Hematopoietic multipotent progenitor cell (in vitro differentiated cells): ENCODE measurements at regions not wholly inside any gene's neighbourhood (a gene's known extent, or its start where the extent isn't known, plus 50 kb on each side); places are given as distances from the start of the nearest gene placed in this dataset.

Experiments used
- DNase-seq, 3 donors: peaks; one replicate each; pipeline ENCODE4 v3.0.0-alpha.2; 2011 to 2015; ENCODE audit warnings: low read depth in 2 of 3, low spot score in 2 of 3

GRCh38 chr4:98210281-98210680 lies 50.9 kb upstream of the RAP1GDS1 start:
- DNase-seq: no peak

GRCh38 chr4:98209111-98209510 lies 52.1 kb upstream of the RAP1GDS1 start:
- no peak for DNase-seq

- DNase-seq: no peak
These were observed 57.0 kb upstream of the RAP1GDS1 start for GRCh38 chr4:98204236-98204553.

GRCh38 chr4:98203332-98204235 lies 57.6 kb upstream of the RAP1GDS1 start:
- peak in 2 of 3 donors; percentile 13 to 54 for DNase-seq

- DNase-seq: no peak
These were observed 58.3 kb upstream of the RAP1GDS1 start for GRCh38 chr4:98202907-98203306.

GRCh38 chr4:98199247-98199646 lies 56.0 kb upstream of the STPG2 start:
- no peak for DNase-seq

GRCh38 chr4:98195005-98195404 lies 51.7 kb upstream of the STPG2 start:
- no peak for DNase-seq

GRCh38 chr4:98193459-98194105 lies 50.3 kb upstream of the STPG2 start:
- DNase-seq: peak in 1 of 3 donors; percentile 4
